Activated naive CD4-positive, alpha-beta T cell treated with anti-CD3 and anti-CD28 coated beads, Interleukin-2, amount 10 ng/mL, durations not matched to agents 7 days and 5 days (primary cell): ENCODE measurements at regions not wholly inside any gene's neighbourhood (a gene's known extent, or its start where the extent isn't known, plus 50 kb on each side); places are given as distances from the start of the nearest gene placed in this dataset.
"Not testable (repeated sequence)": the region's sequence is repeated elsewhere in the genome, so short reads cannot be mapped to it uniquely, and the experiment has no call there.

Experiments used
- CTCF ChIA-PET: fragments of 350-600 bp; sonication (Branson Sonifier 250); formaldehyde crosslinking; loops from one replicate; lab custom pipeline; 2021; ENCODE audit warnings: antibody characterized with exemption; lab: Charles Lee
- DNase-seq: peaks from one replicate; pipeline ENCODE4 v3.0.0-alpha.2; 2020
- H3K27ac Mint-ChIP-seq: one replicate; pipeline ENCODE4 v1.8.0; 2021; ENCODE audit warnings: mild to moderate bottlenecking, moderate library complexity, mixed read lengths
- H3K27me3 Mint-ChIP-seq: one replicate; pipeline ENCODE4 v1.8.0; 2021; ENCODE audit warnings: mild to moderate bottlenecking, mixed read lengths
- H3K36me3 Mint-ChIP-seq: one replicate; pipeline ENCODE4 v1.8.0; 2021; ENCODE audit warnings: mixed read lengths
- H3K4me1 Mint-ChIP-seq: one replicate; pipeline ENCODE4 v1.8.0; 2021; ENCODE audit warnings: mixed read lengths
- H3K4me3 Mint-ChIP-seq: one replicate; pipeline ENCODE4 v1.8.0; 2021; ENCODE audit warnings: mild to moderate bottlenecking, moderate library complexity, mixed read lengths
- H3K9me3 Mint-ChIP-seq: one replicate; pipeline ENCODE4 v1.8.0; 2021; ENCODE audit warnings: mixed read lengths

DNA sequence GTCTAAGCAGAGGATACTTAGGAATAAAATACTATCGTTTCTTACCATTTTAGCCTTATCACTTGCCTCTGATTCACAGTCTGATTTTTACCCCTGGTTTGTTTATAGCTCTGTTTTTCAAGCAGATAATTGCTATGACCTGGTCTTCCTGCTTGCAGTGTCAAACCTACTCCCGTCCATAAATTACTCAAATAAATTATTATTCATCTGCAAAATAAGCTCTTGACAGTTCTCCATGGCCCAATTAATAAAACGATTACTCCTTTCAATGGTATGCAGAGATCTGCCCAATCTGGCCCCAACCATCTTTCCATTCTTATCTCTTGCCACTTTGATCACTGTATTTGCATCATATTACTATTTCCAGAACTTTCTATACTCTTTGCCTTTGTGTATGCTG is 354.0 kb downstream of the CCDC85A start:
- peaks cover 10% of the 10 kb centered on the region for H3K9me3 Mint-ChIP-seq
- no peak overlapping the region for H3K27ac Mint-ChIP-seq
- DNase-seq = no peak
- no peak overlapping the region for H3K4me3 Mint-ChIP-seq
- H3K36me3 Mint-ChIP-seq = no peaks in the 10 kb centered on the region
- no peaks in the 10 kb centered on the region for H3K4me1 Mint-ChIP-seq
- CTCF ChIA-PET = no interaction called here
- H3K27me3 Mint-ChIP-seq = no peaks in the 10 kb centered on the region

DNA sequence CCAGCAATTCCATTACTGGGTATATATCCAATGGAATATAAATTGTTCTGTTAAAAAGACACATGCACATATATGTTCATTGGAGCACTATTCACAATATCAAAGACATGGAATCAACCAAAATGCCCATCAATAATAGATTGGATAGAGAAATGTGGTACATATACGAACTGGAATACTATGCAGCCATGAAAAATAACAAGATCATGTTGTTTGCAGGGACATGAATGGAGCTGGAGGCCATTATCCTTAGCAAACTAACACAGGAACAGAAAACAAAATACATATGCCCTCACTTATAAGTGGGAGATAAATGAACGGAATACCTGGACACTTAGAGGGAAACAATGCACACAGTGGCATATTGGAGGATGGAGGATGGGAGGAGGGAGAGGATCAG is 355.8 kb downstream of the CCDC85A start:
- H3K27me3 Mint-ChIP-seq = no peaks in the 10 kb centered on the region
- H3K4me1 Mint-ChIP-seq = no peaks in the 10 kb centered on the region

GRCh38 chr2:56540467-56540866 is 356.7 kb downstream of the CCDC85A start:
- H3K4me1 Mint-ChIP-seq = no peaks in the 10 kb centered on the region
- H3K27me3 Mint-ChIP-seq = no peaks in the 10 kb centered on the region
- CTCF ChIA-PET = no interaction called here
- no peak overlapping the region for H3K27ac Mint-ChIP-seq
- no peak overlapping the region for H3K4me3 Mint-ChIP-seq
- H3K36me3 Mint-ChIP-seq = no peaks in the 10 kb centered on the region
- H3K9me3 Mint-ChIP-seq = peaks cover 7% of the 10 kb centered on the region
- DNase-seq = no peak

More for the DNA sequence above, 355.8 kb downstream of the CCDC85A start:
- H3K27ac Mint-ChIP-seq = no peak overlapping the region
- CTCF ChIA-PET = no interaction called here
- no peak for DNase-seq
- H3K9me3 Mint-ChIP-seq = peaks cover 10% of the 10 kb centered on the region
- no peak overlapping the region for H3K4me3 Mint-ChIP-seq
- H3K36me3 Mint-ChIP-seq = no peaks in the 10 kb centered on the region

- no peak for DNase-seq
- peaks cover 7% of the 10 kb centered on the region for H3K9me3 Mint-ChIP-seq
Observed at GRCh38 chr2:56540916-56541315, 357.1 kb downstream of the CCDC85A start.

GRCh38 chr2:56542213-56542612 is 358.4 kb downstream of the CCDC85A start:
- no peaks in the 10 kb centered on the region for H3K4me1 Mint-ChIP-seq
- CTCF ChIA-PET = no interaction called here
- no peaks in the 10 kb centered on the region for H3K36me3 Mint-ChIP-seq
- H3K4me3 Mint-ChIP-seq = no peak overlapping the region
- H3K9me3 Mint-ChIP-seq = peaks cover 7% of the 10 kb centered on the region
- H3K27me3 Mint-ChIP-seq = no peaks in the 10 kb centered on the region
- DNase-seq = no peak
- H3K27ac Mint-ChIP-seq = no peak overlapping the region

More at GRCh38 chr2:56540916-56541315, 357.1 kb downstream of the CCDC85A start:
- Mint-ChIP-seq H3K4me1 (no peaks in the 10 kb centered on the region), H3K4me3 (no peak overlapping the region), H3K27me3 (no peaks in the 10 kb centered on the region), H3K36me3 (no peaks in the 10 kb centered on the region), H3K27ac (no peak overlapping the region)
- CTCF ChIA-PET = no interaction called here

GRCh38 chr2:56565143-56565542 is 381.4 kb downstream of the CCDC85A start:
- Mint-ChIP-seq H3K4me3 (no peak overlapping the region), H3K27me3 (no peaks in the 10 kb centered on the region), H3K36me3 (no peaks in the 10 kb centered on the region), H3K9me3 (peaks cover 9% of the 10 kb centered on the region), H3K4me1 (no peaks in the 10 kb centered on the region), H3K27ac (no peak overlapping the region)
- DNase-seq = no peak
- CTCF ChIA-PET = no interaction called here

- Mint-ChIP-seq H3K36me3 (no peaks in the 10 kb centered on the region), H3K27ac (no peak overlapping the region), H3K27me3 (no peaks in the 10 kb centered on the region), H3K9me3 (peaks cover 7% of the 10 kb centered on the region), H3K4me1 (no peaks in the 10 kb centered on the region), H3K4me3 (no peak overlapping the region)
- no peak for DNase-seq
- CTCF ChIA-PET = no interaction called here
Observed at GRCh38 chr2:56571074-56571473, 387.3 kb downstream of the CCDC85A start.

DNA sequence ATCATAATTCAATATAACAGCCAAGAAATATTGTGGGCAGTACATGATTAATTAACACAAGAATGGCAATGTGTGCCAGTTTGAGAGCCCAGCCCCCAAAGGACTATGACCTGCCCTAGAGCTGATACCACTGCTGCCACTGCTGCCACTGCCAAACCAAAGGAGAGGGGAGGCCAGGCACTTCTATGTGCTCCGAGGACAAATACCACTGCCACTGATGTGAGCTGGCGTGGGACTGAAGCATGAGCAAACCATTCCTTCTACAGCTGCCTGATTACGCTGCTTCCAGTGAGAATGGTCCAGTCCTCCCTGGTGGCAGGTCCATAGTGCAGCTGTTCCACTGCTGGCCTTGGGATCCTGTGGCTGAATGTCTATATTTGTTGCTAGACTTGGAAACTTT is 392.2 kb downstream of the CCDC85A start:
- no peaks in the 10 kb centered on the region for H3K36me3 Mint-ChIP-seq
- no peak for DNase-seq
- no peak overlapping the region for H3K27ac Mint-ChIP-seq
- H3K27me3 Mint-ChIP-seq = no peaks in the 10 kb centered on the region
- peaks cover 16% of the 10 kb centered on the region for H3K9me3 Mint-ChIP-seq
- CTCF ChIA-PET = no interaction called here
- no peak overlapping the region for H3K4me3 Mint-ChIP-seq
- no peaks in the 10 kb centered on the region for H3K4me1 Mint-ChIP-seq

DNA sequence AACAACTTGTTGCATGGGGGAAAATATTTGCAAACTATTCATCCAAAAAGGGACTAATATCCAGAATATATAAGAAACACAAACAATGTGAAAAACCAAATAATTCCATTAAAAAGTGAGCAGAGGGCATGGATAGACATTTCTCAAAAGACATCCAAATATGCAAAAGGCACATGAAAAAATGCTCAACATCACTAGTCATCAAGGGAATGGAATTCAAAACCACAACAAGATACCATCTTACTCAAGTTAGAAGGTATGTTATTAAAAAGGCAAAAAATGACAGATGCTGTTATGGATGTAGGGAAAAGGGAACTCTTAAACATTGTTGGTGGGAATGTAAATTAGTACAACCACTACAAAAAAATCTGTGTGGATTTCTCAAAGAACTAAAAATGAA is 396.5 kb downstream of the CCDC85A start:
- Mint-ChIP-seq H3K9me3 (peaks cover 12% of the 10 kb centered on the region), H3K4me1 (no peaks in the 10 kb centered on the region), H3K36me3 (no peaks in the 10 kb centered on the region), H3K27me3 (no peaks in the 10 kb centered on the region), H3K27ac (no peak overlapping the region), H3K4me3 (no peak overlapping the region)
- CTCF ChIA-PET = no interaction called here
- DNase-seq = no peak

GRCh38 chr2:56582570-56582969 is 398.8 kb downstream of the CCDC85A start:
- Mint-ChIP-seq H3K36me3 (no peaks in the 10 kb centered on the region), H3K9me3 (peaks cover 7% of the 10 kb centered on the region), H3K27me3 (no peaks in the 10 kb centered on the region), H3K27ac (no peak overlapping the region), H3K4me1 (no peaks in the 10 kb centered on the region), H3K4me3 (no peak overlapping the region)
- DNase-seq = no peak
- CTCF ChIA-PET = no interaction called here

DNA sequence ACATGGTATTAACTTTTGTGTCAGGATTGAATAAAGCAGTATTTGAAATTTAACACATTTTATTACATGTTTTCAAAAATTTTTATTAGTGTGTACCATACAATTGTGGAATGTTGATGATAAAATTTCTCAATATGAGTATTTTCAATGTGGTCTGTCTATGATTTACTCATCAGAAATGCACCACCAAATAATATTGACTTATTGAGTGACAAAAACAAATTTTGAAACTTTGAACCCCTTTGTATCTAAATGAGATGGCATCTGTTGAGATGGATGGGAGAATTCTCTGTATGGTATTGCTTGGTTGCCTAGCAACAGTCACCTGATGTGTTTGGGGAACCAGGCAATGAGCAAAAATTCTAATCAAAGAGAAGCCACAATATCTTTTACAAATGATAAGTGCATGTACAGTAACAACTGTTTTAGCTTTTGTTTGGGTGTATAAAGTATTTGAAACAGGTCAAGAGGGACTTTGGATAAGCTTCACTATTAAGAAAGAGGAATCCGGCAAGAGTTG is 400.1 kb downstream of the CCDC85A start:
- H3K4me3 Mint-ChIP-seq = no peak overlapping the region
- CTCF ChIA-PET = no interaction called here

GRCh38 chr2:56587456-56587855 is 403.7 kb downstream of the CCDC85A start:
- H3K9me3 Mint-ChIP-seq = no peaks in the 10 kb centered on the region
- DNase-seq = no peak
- no peak overlapping the region for H3K27ac Mint-ChIP-seq
- H3K4me3 Mint-ChIP-seq = no peak overlapping the region
- no peaks in the 10 kb centered on the region for H3K27me3 Mint-ChIP-seq
- CTCF ChIA-PET = no interaction called here
- H3K4me1 Mint-ChIP-seq = no peaks in the 10 kb centered on the region
- no peaks in the 10 kb centered on the region for H3K36me3 Mint-ChIP-seq

More for the DNA sequence above, 400.1 kb downstream of the CCDC85A start:
- Mint-ChIP-seq H3K27ac (no peak overlapping the region), H3K27me3 (no peaks in the 10 kb centered on the region), H3K9me3 (peaks cover 5% of the 10 kb centered on the region), H3K4me1 (no peaks in the 10 kb centered on the region), H3K36me3 (no peaks in the 10 kb centered on the region)
- DNase-seq = no peak

- H3K27ac Mint-ChIP-seq = no peak overlapping the region
- H3K4me3 Mint-ChIP-seq = no peak overlapping the region
- H3K4me1 Mint-ChIP-seq = no peaks in the 10 kb centered on the region
- H3K27me3 Mint-ChIP-seq = no peaks in the 10 kb centered on the region
- no peak for DNase-seq
- H3K36me3 Mint-ChIP-seq = no peaks in the 10 kb centered on the region
- CTCF ChIA-PET = no interaction called here
- peaks cover 3% of the 10 kb centered on the region for H3K9me3 Mint-ChIP-seq
Observed at GRCh38 chr2:56589194-56589593, 405.4 kb downstream of the CCDC85A start.

- Mint-ChIP-seq H3K27me3 (no peaks in the 10 kb centered on the region), H3K27ac (no peak overlapping the region), H3K36me3 (no peaks in the 10 kb centered on the region), H3K4me3 (no peak overlapping the region), H3K4me1 (no peaks in the 10 kb centered on the region), H3K9me3 (peaks cover 5% of the 10 kb centered on the region)
- CTCF ChIA-PET = no interaction called here
- no peak for DNase-seq
Observed at GRCh38 chr2:56589835-56590234, 406.0 kb downstream of the CCDC85A start.

DNA sequence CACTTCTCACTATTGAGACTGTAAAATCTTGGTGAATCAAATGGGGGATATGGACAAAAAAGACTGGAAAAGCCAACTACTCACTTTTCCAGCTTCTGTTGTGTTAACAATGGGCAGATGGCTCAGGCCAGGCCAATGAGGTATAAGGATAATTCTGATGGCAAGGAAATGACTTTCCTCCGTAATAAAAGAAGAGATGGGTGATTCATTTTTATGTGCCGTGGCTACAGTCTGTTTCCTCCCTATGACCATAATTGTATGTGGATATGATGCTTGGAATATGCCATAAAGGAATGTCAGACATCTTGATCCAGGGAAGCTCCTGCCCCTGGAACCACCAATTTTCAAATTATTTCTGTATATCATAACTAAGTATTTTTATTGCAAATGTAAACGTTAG is 406.8 kb downstream of the CCDC85A start:
- CTCF ChIA-PET = no interaction called here
- no peak for DNase-seq
- peaks cover 7% of the 10 kb centered on the region for H3K9me3 Mint-ChIP-seq
- H3K27me3 Mint-ChIP-seq = no peaks in the 10 kb centered on the region
- no peak overlapping the region for H3K27ac Mint-ChIP-seq
- no peaks in the 10 kb centered on the region for H3K4me1 Mint-ChIP-seq
- no peaks in the 10 kb centered on the region for H3K36me3 Mint-ChIP-seq
- H3K4me3 Mint-ChIP-seq = no peak overlapping the region

- CTCF ChIA-PET = not testable (repeated sequence)
Observed at GRCh38 chr2:56606086-56606485, 422.3 kb downstream of the CCDC85A start.

More at GRCh38 chr2:56606086-56606485, 422.3 kb downstream of the CCDC85A start:
- H3K36me3 Mint-ChIP-seq, H3K4me3 Mint-ChIP-seq, H3K27ac Mint-ChIP-seq, H3K4me1 Mint-ChIP-seq, H3K9me3 Mint-ChIP-seq, DNase-seq, H3K27me3 Mint-ChIP-seq: not testable (repeated sequence)
